GM12873 (cell line): ENCODE measurements at regions not wholly inside any gene's neighbourhood (a gene's known extent, or its start where the extent isn't known, plus 50 kb on each side); places are given as distances from the start of the nearest gene placed in this dataset.

Experiments
- CTCF ChIP-seq: IDR thresholded peaks from 2 replicates; pipeline ENCODE4 v1.5.1; 2012; ENCODE audit warnings: low read depth, mild to moderate bottlenecking, moderate library complexity, low read length, control low read depth; ENCODE audit not compliant: insufficient read depth; ENCODE audit errors: missing control alignments

DNA sequence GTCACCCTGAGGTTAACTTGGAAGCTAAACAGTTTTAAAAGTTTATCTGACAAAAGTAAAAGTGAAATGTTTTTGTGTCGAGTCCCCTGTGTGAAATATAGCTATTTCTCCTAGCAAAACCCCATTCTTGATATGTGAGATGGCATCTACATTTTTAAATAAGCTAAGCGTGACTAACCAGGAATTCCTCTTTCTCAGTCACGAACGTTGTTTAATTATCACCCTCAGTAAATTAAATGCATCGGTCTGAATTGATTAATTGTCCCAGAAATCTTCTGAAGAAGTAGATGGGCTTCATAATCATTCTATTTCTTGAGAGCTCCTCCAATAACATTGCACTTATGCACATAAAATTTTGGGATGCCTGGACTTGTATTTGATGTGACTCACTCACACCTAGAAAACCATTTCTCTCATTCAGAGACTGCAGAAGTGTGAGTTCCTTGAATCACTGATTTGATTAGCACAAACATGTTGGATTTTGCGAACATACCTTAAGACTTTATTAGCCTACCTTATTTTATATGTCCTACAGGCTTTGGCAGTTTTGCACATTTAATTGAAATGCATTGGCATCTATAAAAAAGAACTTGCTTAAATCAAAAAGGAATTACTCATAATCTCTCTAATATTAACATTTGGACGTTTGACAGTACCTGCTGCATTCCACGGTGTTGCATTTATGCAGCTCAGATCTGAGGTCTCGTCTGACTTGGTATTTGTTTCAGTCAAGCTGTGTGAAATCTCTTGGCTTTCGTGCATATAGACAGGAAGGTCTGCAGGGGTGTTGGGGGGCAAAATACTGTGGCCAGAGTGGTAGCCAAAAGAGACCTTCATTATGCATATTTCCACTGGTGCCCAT lies 475.2 kb downstream of the EPHA4 start:
- TF ChIP-seq CTCF, result no peak

- TF ChIP-seq CTCF, result no peak
These were observed 474.6 kb downstream of the EPHA4 start for GRCh38 chr2:221097568-221097915.

GRCh38 chr2:221097949-221098348 lies 474.2 kb downstream of the EPHA4 start:
- no peak for TF ChIP-seq CTCF

- no peak for TF ChIP-seq CTCF
These were observed 471.5 kb downstream of the EPHA4 start for GRCh38 chr2:221100467-221101089.

DNA sequence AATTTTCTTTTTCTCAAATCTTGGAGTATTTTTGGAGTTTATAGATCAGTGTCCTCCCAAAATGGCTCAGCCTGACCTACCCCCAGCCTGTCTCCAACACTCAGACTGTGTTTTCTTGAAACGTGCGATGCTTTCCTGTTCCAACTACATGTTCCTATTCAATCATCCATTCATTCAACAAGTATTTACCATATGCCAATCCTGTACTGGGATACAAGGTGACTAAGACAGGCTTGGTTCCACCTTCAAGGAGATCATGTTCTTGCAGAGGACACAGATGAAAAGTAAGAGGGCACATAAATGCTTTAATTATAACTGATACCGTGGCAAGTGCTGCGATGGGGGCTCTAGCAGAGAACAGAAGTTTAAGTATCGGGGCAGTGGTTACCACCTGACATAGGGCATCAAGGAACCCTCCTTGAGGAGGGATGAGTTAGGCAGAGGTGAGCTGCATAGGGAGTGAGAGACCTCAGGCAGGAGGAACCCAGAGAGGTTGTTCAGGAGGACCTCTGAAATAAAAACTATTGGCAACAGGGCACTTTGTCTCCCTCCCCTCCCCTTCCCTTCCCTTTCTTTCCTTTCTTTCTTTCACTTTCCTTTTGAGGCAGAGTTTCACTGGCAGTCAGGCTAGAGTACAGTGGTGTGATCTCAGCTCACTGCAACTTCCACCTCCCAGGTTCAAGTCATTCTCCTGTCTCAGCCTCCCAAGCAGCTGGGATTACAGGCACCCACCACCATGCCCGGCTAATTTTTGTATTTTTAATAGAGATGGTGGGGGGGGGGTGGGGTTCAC lies 469.0 kb downstream of the EPHA4 start:
- TF ChIP-seq CTCF, result no peak

DNA sequence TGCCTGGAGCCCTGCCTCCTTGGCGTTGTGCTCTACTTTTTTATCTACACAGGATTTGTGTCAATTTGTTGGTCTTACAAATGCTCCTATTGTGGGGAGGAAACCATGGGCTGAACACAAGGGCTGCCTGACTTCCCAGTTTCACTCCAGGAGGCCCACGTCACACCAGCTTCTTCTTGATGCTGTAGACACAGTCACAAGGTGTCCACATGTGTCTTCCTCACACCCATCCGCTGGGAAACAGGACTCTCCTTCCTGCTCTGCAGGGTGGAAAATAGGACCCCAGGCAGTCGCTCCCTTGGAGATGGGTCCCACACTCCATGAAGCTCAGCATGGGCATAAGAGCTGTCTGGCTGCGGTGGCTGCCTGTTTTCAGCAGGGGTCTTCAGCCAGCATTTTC lies 468.2 kb downstream of the EPHA4 start:
- no peak for TF ChIP-seq CTCF

DNA sequence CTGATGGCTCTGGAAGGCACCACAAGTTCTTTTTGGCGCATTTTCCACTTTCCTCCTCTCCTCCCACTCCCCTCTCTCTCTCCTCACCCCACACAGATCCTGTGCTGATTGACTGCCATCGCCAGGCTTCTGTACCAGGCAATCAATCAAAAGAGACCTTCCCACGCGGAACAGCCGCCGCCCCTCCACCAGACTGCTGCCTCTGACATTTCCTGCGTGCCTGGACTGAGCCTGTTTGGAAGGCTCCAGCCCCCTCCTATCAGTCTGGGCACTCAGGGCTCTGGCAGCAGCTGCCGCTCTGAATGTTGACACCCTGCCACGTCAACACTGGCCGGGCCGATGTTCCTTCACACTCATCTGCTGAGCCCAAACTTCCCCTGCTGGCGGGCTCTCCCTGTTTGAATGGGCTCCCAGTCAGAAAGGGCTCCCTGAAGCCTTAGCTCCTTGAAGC lies 467.7 kb downstream of the EPHA4 start:
- no peak for TF ChIP-seq CTCF
